CD4-positive, alpha-beta T cell treated with Interleukin-4 for 4 hours (primary cell): ENCODE measurements at regions not wholly inside any gene's neighbourhood (a gene's known extent, or its start where the extent isn't known, plus 50 kb on each side); places are given as distances from the start of the nearest gene placed in this dataset.

Source experiments
- DNase-seq: peaks from one replicate; pipeline ENCODE4 v3.0.0-alpha.2; 2020

- DNase-seq = no peak
Measured at GRCh38 chr16:66133643-66134338, 232.7 kb upstream of the CDH5 start.

DNA sequence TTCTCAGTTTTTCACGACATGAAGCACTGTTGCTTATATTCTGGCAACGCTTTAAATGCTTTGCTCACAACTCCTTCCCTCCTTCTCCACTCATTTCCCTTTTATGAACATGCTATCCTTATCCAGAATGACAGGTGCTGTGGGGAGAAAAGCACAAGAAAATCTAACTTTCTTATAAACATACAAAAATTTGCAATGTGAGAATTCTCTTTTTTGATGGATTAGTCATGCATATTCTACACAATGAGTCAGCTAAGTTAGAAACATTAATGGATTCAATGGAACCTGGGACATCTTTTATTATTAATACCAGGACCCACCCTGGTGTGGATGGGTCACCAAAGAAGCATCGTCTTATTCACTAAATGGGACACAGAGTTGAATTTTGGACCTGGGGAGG lies 234.6 kb upstream of the CDH5 start:
- no peak for DNase-seq

GRCh38 chr16:66131156-66131807 lies 235.2 kb upstream of the CDH5 start:
- no peak for DNase-seq

- DNase-seq = no peak
Measured at GRCh38 chr16:66130296-66130905, 236.1 kb upstream of the CDH5 start.

DNA sequence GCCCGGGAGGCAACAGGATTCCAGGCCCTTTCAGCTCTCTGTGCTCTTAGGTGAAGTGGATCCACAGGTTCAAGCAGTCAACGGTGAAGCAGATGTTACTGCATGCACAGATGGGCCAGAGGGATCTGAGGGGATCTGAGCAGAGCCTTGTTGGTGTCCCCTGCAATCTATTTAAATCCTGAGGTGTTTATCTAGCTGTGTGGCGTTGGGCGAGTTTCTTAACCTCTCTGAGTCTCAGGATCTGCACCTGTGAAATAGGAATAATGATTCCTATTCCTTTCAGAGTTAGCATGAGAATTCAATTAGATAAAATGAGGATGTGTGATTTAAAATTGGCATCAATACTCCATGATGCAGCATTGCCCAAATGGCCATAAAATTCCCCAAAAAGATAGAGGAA lies 237.3 kb upstream of the CDH5 start:
- no peak for DNase-seq

DNA sequence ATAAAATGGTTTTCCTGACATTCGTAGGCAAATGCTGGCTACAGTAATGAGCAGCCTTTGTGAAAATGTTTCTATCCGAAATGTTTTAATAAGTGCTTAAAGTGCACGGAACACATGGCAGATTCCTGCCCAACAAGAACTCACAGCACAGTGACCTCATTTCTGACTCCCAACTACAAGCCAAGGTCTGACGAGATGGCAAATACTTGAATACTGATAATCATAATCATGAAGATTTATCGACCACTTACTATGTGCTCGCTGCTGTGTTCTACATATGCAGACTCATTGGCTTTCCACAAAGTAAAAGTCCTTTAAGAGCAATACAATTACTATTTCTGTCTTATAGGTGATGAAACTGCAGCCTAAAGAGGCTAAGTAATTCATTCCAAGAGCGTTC lies 238.1 kb upstream of the CDH5 start:
- DNase-seq = no peak

DNA sequence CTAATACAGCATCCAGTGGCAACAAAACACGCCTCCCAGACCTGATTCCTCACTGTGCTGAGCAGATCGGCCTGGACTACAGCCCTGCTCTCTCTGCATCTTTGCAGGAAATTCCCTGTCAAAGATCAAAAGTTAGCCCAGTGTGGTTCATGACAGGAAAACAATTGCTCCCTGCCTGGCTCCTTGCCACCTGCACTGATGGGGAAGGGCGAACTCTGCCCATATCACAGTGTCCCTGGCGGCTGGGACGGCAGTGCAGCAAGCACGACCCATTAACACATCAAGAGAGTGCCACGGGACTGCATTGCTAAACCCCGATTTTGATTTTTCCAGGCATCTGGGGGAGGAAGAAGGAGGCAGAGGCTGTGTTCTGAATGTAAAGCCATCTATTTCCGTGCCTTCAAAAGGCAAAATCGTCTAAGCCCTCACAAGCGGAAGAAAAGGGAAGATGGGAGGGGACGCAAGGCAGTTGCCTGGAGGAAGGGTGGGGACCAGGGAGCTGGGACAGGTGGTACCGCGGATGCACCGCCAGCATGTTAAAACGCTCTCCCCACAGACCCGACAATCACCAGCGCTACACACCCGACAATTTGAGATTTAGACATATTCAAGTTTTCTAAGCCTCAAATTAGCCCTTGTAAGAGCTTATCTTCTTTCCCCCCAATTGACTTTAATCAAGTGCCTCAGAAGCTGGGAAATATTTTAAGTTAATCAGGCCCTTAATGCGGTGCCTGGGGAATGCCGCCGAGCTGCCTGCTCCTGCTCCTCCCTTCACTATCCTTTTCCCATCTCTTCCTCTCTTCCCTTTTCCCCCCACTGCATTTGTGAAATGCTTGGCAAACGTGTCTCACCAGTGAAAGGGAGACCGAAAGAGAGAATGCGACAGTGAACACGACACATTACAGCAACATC lies 238.8 kb upstream of the CDH5 start:
- DNase-seq = no peak

DNA sequence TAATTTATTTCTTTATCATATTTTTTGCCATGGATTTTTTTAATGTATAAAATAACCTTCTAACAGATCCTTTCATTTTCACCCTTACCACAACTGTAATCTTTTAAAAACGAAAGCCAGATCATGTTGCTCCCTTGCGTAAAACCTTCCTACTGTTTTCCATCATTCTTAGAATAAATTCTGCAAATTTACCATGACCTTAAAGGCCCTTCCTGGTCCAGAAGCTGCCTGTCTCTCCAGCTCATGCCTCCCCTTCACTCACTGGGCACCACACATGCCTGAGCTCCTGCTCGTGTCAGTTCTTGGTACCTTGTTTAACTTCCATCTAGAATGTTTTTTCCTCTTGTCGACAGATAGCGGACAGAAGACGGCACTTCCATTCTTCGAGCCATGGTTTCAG lies 245.0 kb upstream of the CDH5 start:
- DNase-seq = no peak

- no peak for DNase-seq
Measured at GRCh38 chr16:66120656-66121055, 245.8 kb upstream of the CDH5 start.

DNA sequence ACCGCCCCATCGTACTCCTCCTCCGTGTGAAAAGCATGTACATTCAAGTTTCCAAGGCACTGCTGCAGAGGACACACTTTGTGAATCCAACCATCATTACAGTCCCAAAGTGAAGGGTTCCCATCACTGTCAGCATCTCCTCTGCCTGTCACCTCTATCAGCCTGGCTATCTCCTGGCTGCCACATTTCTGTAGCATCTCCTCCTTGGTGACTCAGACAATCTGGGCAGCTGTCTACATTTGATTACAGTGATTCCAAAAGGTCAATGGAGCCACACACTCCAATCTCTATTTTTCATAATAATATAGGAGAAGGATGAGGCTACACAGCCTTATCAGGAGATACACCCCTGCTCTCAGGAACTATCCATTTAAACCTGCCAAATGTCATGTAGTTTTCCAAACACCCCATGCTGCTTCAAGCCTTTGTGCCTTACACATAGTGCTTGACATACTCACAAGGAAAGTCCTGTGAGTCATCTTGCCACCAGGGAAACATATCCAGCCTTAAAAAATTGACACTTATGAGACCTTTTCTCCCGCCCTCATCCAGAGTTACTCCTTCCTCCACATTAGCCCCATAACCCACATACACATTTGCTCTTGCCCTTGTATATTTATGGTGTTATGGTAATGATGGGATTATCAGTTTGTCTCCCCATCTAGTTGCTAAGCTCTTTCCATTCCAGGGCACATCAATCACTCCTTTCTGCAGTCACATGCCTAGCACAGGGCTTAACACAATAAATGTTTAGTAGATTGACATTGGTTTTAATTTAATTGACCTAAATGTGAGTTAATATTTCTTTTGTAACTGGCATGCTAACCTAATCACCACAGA lies 250.1 kb upstream of the CDH5 start:
- DNase-seq = no peak

DNA sequence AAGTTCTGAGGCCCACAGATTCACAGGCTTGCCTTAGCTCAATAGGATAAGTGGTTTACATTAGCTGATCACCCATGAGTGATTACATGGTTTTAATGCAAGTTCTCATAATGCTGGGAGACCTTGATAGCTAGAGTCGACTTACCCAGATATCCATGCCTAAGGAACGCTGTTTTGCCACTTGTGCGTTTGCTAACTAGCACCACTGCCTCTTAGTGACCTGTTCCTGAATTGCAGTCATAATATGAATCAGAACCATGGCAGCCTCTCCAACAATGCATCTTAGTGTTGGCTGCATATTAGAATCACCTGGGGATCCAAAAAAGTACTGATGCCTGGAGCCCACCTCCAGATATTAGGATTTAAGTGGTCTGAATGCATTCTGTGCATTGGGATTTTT lies 251.1 kb upstream of the CDH5 start:
- DNase-seq = no peak

GRCh38 chr16:66113223-66113622 lies 253.3 kb upstream of the CDH5 start:
- DNase-seq = no peak

DNA sequence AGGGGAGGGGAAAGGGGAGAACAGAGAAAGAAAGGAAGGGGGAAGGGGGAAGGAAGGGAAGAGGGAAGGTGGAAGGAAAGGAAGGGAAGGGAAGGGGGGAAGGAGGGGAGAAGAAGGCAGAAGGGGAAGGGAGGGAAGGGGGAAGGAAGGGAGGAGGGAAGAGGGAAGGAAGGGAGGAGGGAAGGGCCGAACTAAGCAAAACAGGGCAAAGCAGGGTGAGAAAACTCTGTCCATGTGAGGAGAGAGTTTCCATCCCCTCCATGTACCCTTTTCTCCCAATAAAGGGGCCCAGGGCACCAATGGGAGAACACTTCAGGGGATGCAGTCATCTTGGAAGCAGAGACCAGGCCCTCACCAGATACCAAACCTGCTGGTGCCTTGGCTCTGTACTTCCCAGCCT lies 256.8 kb upstream of the CDH5 start:
- DNase-seq = no peak

DNA sequence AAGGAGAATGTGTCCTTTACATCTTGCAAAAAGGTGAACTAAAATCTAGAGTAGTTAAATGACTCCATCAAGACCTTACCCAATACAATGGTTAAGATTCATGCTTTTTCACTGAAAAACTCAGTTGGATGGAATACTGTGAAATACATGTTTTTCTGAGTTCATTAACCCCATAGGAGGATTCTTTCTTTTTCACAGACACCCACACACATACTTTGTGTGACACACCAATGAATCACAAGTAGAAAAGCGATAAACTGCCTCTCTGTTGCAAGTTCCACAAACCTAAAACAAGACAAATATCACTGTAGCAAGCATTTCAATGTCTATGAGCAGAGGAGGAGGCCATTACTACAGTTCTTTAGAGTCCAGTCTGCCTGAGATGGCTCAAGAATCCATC lies 258.8 kb upstream of the CDH5 start:
- no peak for DNase-seq

DNA sequence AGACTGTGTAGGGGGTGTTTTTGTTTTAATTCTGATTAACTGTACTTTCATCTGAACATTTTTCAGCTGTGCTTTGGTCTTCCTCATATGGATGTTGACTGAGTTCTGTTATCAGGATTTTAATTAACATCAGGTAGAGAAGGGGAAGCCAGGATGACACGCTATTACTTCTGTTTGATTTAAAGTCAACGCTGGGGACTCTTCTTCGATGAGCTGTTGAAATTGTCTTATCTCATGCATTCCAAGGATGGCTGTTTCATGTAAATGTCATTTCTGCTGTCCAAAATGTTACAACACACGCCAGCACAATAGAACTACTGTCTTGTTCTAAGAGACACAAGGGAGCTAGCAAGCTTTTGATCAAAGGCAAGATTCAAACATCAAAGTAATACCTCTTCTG lies 263.3 kb upstream of the CDH5 start:
- no peak for DNase-seq

GRCh38 chr16:66099306-66099705 lies 267.2 kb upstream of the CDH5 start:
- no peak for DNase-seq

- no peak for DNase-seq
Measured at GRCh38 chr16:66097751-66098150, 268.7 kb upstream of the CDH5 start.

GRCh38 chr16:66095676-66096075 lies 270.8 kb upstream of the CDH5 start:
- DNase-seq = no peak

- no peak for DNase-seq
Measured at GRCh38 chr16:66093191-66093590, 273.3 kb upstream of the CDH5 start.

GRCh38 chr16:66091471-66091891 lies 275.0 kb upstream of the CDH5 start:
- DNase-seq = no peak

- no peak for DNase-seq
Measured at GRCh38 chr16:66088681-66089080, 277.8 kb upstream of the CDH5 start.

- DNase-seq = no peak
Measured at GRCh38 chr16:66087308-66087707, 279.2 kb upstream of the CDH5 start.

DNA sequence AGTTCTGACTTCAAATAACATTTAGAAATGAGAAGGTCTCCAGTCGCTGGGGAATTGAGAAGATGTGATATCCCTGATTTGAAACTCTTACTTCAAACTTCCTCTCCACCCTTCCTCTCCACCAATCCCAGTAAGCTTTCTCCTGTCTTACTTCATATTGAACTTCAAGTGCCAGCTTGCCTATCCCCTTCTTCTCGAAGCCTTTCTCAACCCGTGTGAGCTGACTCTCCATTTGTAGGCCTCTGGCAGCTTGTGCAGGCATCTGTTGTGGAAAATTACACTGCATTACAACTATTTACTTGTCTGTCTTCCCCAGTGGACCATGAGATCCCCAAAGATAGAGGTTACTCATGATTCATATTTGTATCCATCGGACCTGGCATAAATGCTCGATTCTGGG lies 280.8 kb upstream of the CDH5 start:
- no peak for DNase-seq
